Karpas-422 (cell line): ENCODE measurements at regions not wholly inside any gene's neighbourhood (a gene's known extent, or its start where the extent isn't known, plus 50 kb on each side); places are given as distances from the start of the nearest gene placed in this dataset.

Experiments
- DNase-seq: peaks from one replicate; pipeline ENCODE4 v3.0.0-alpha.2; 2015
- H2AFZ ChIP-seq: fragments of 200-600 bp; sonication (generic); 2 replicates; pipeline ENCODE4 v1.6.1; 2014; ENCODE audit warnings: antibody characterized with exemption, low read length, mixed read lengths
- H3K27ac ChIP-seq: fragments of 200-600 bp; sonication (generic); 2 replicates; pipeline ENCODE4 v1.5.1; 2014; ENCODE audit warnings: mild to moderate bottlenecking, low read length, moderate library complexity
- H3K27me3 ChIP-seq: fragments of 200-600 bp; sonication (generic); 2 replicates; pipeline ENCODE4 v1.6.1; 2014; ENCODE audit warnings: low read length, mixed read lengths
- H3K36me3 ChIP-seq: fragments of 200-600 bp; sonication (generic); 2 replicates; pipeline ENCODE4 v1.6.1; 2014; ENCODE audit warnings: low read length, mixed read lengths; ENCODE audit not compliant: insufficient read depth
- H3K4me1 ChIP-seq: fragments of 200-600 bp; sonication (generic); 2 replicates; pipeline ENCODE4 v1.6.1; 2014; ENCODE audit warnings: mild to moderate bottlenecking, low read length, mixed read lengths
- H3K4me2 ChIP-seq: fragments of 200-600 bp; sonication (generic); 2 replicates; pipeline ENCODE4 v1.6.1; 2014; ENCODE audit warnings: low read length, low read depth, mild to moderate bottlenecking; ENCODE audit not compliant: poor library complexity, severe bottlenecking
- H3K4me3 ChIP-seq: fragments of 200-600 bp; sonication (generic); 2 replicates; pipeline ENCODE4 v1.5.1; 2014; ENCODE audit warnings: mild to moderate bottlenecking, antibody characterized with exemption, low read length, mixed read lengths
- H3K79me2 ChIP-seq: fragments of 200-600 bp; sonication (generic); 2 replicates; pipeline ENCODE4 v1.6.1; 2014; ENCODE audit warnings: mild to moderate bottlenecking, low read length, mixed read lengths
- H3K9ac ChIP-seq: fragments of 200-600 bp; sonication (generic); 2 replicates; pipeline ENCODE4 v1.6.0; 2014; ENCODE audit warnings: low read length
- H3K9me2 ChIP-seq: fragments of 200-600 bp; sonication (generic), shearing (Covaris generic); replicated peaks from 2 replicates; pipeline ENCODE4 v1.6.0; 2014; ENCODE audit warnings: mild to moderate bottlenecking, low read length, moderate library complexity; ENCODE audit not compliant: insufficient read depth
- H3K9me3 ChIP-seq: fragments of 300-700, 200-600 bp; sonication (generic); 2 replicates; pipeline ENCODE4 v1.6.1; 2014; ENCODE audit warnings: low read length, mixed read lengths
- H4K20me1 ChIP-seq: fragments of 200-600 bp; sonication (generic); 2 replicates; pipeline ENCODE4 v1.6.1; 2014; ENCODE audit warnings: mild to moderate bottlenecking, antibody characterized with exemption, low read length, low read depth; ENCODE audit not compliant: insufficient read depth

- Histone ChIP-seq H2AFZ (no peak overlapping the region), H3K9ac (no peak overlapping the region), H3K9me2 (no peaks in the 10 kb centered on the region), H3K4me3 (no peak overlapping the region), H3K36me3 (no peaks in the 10 kb centered on the region), H3K79me2 (no peaks in the 10 kb centered on the region), H3K27me3 (no peaks in the 10 kb centered on the region), H3K27ac (no peak overlapping the region), H3K4me2 (no peak overlapping the region), H4K20me1 (no peaks in the 10 kb centered on the region), H3K4me1 (no peaks in the 10 kb centered on the region), H3K9me3 (peaks cover 32% of the 10 kb centered on the region)
- no peak for DNase-seq
Observed at GRCh38 chr3:164864454-164864853, 213.8 kb downstream of the SI start.

DNA sequence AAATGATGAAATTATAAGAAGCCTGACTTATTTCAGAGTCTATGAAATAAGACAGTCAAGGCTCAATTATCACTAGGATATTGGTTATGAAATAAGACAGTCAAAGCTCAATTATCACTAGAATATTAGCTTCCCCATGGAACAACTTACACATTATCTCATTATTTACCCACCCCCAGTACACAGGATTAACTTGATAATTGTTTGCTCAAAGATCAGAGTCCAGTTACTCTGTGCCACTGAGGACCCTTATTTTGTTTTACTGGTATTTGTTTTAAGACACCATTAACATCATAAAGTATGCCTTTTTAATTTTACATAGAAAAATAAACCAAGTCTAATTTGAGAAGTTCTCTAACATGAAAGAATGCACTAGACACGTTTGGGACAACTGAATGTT lies 225.4 kb downstream of the SI start:
- Histone ChIP-seq H3K9ac (no peak overlapping the region), H3K36me3 (no peaks in the 10 kb centered on the region), H3K79me2 (no peaks in the 10 kb centered on the region), H3K4me2 (no peak overlapping the region), H2AFZ (no peak overlapping the region), H3K4me3 (no peak overlapping the region), H4K20me1 (no peaks in the 10 kb centered on the region), H3K4me1 (no peaks in the 10 kb centered on the region), H3K9me3 (peaks cover 32% of the 10 kb centered on the region), H3K27me3 (no peaks in the 10 kb centered on the region), H3K27ac (no peak overlapping the region), H3K9me2 (no peaks in the 10 kb centered on the region)
- DNase-seq: no peak

DNA sequence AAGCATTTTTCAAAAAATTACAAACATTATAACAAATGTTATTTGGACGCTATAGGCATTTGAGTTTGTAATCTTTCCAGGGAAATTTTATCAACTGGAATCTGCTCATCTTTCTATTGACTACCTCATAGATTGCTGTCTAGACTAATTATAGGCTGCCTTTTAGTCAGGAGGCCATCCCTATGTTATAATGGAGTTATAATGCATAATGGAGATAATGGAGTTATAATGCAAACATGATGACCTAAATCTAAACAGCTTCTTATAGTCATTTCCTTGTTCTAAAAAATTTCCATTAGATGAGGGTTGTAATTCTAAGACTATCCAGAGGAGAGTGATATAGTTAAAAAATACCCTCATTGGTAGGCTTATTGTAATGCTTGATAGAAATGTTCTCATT lies 226.4 kb downstream of the SI start:
- H3K4me2 ChIP-seq: no peak overlapping the region
- no peak for DNase-seq
- no peak overlapping the region for H2AFZ ChIP-seq

DNA sequence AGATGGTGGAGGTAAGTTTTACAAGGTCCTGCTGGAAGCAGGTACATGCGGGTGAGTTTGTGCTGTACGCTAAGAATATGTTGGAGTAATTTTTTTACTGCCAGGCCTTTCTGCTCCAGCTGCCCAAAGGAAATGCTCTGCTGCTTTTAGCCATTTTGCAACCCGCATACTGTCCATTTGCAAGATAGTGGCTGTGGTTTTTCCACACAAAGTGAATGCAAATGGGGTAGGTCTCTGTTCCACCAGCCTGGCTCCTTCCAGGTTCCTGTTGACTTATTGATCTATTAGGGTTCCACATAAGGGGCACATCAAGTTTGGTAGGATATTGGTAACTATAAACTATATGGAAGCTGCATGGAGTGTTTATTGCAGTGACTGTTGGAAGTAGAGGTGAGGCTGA lies 227.1 kb downstream of the SI start:
- Histone ChIP-seq H4K20me1 (no peaks in the 10 kb centered on the region), H3K9me3 (peaks cover 28% of the 10 kb centered on the region), H3K27me3 (no peaks in the 10 kb centered on the region), H3K79me2 (no peaks in the 10 kb centered on the region), H3K4me2 (no peak overlapping the region), H3K4me3 (no peak overlapping the region), H3K9ac (no peak overlapping the region), H3K36me3 (no peaks in the 10 kb centered on the region), H3K9me2 (no peaks in the 10 kb centered on the region), H2AFZ (no peak overlapping the region), H3K4me1 (no peaks in the 10 kb centered on the region), H3K27ac (no peak overlapping the region)
- no peak for DNase-seq

More for the DNA sequence above, 226.4 kb downstream of the SI start:
- H3K4me1 ChIP-seq: no peaks in the 10 kb centered on the region
- no peaks in the 10 kb centered on the region for H4K20me1 ChIP-seq
- no peaks in the 10 kb centered on the region for H3K36me3 ChIP-seq
- H3K27ac ChIP-seq: no peak overlapping the region
- no peak overlapping the region for H3K9ac ChIP-seq
- H3K4me3 ChIP-seq: no peak overlapping the region
- no peaks in the 10 kb centered on the region for H3K9me2 ChIP-seq
- no peaks in the 10 kb centered on the region for H3K79me2 ChIP-seq
- H3K27me3 ChIP-seq: no peaks in the 10 kb centered on the region
- peaks cover 32% of the 10 kb centered on the region for H3K9me3 ChIP-seq

- H4K20me1 ChIP-seq: no peaks in the 10 kb centered on the region
- no peaks in the 10 kb centered on the region for H3K36me3 ChIP-seq
- H3K9me3 ChIP-seq: peaks cover 25% of the 10 kb centered on the region
- no peak overlapping the region for H3K4me2 ChIP-seq
- H3K4me1 ChIP-seq: no peaks in the 10 kb centered on the region
- H3K4me3 ChIP-seq: no peak overlapping the region
- no peak overlapping the region for H2AFZ ChIP-seq
- no peak overlapping the region for H3K27ac ChIP-seq
- no peak overlapping the region for H3K9ac ChIP-seq
- no peaks in the 10 kb centered on the region for H3K9me2 ChIP-seq
- no peaks in the 10 kb centered on the region for H3K27me3 ChIP-seq
- no peak for DNase-seq
- H3K79me2 ChIP-seq: no peaks in the 10 kb centered on the region
Observed at GRCh38 chr3:164848923-164849322, 229.4 kb downstream of the SI start.

GRCh38 chr3:164845739-164846138 lies 232.6 kb downstream of the SI start:
- Histone ChIP-seq H2AFZ (no peak overlapping the region), H3K79me2 (no peaks in the 10 kb centered on the region), H3K4me2 (no peak overlapping the region), H3K36me3 (no peaks in the 10 kb centered on the region), H3K4me3 (no peak overlapping the region), H4K20me1 (no peaks in the 10 kb centered on the region), H3K9me2 (no peaks in the 10 kb centered on the region), H3K9me3 (peaks cover 12% of the 10 kb centered on the region), H3K27me3 (no peaks in the 10 kb centered on the region), H3K9ac (no peak overlapping the region), H3K27ac (no peak overlapping the region), H3K4me1 (no peaks in the 10 kb centered on the region)
- no peak for DNase-seq

- Histone ChIP-seq H3K27me3 (no peaks in the 10 kb centered on the region), H4K20me1 (no peaks in the 10 kb centered on the region), H2AFZ (no peak overlapping the region), H3K4me2 (no peak overlapping the region), H3K79me2 (no peaks in the 10 kb centered on the region), H3K36me3 (no peaks in the 10 kb centered on the region), H3K9me3 (peaks cover 28% of the 10 kb centered on the region), H3K9me2 (no peaks in the 10 kb centered on the region), H3K4me1 (no peaks in the 10 kb centered on the region), H3K4me3 (no peak overlapping the region), H3K9ac (no peak overlapping the region), H3K27ac (no peak overlapping the region)
- DNase-seq: no peak
Observed at GRCh38 chr3:164832216-164832615, 246.1 kb downstream of the SI start.

DNA sequence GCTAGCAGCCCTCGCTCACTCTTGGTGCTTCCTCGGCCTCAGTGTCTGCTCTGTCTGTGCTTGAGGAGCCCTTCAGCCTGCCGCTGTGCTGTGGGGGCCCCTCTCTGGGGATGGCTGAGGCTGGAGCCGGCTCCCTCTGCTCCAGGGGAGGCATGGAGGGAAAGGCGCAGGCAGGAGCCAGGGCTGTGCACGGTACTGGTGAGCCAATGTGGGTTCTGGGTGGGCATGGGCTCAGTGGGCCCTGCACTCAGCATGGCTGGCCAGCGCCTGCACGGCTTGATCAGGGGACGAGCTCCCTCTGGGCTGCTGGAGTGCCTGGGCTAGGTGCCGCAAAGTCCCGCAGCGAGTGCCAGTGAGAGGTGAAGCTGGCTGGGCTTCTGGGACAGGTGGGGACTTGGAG lies 260.0 kb downstream of the SI start:
- no peak overlapping the region for H2AFZ ChIP-seq
- H3K4me1 ChIP-seq: no peaks in the 10 kb centered on the region
- no peaks in the 10 kb centered on the region for H3K79me2 ChIP-seq
- no peaks in the 10 kb centered on the region for H4K20me1 ChIP-seq
- H3K4me2 ChIP-seq: no peak overlapping the region
- no peak overlapping the region for H3K27ac ChIP-seq
- H3K4me3 ChIP-seq: no peak overlapping the region
- H3K36me3 ChIP-seq: no peaks in the 10 kb centered on the region
- H3K27me3 ChIP-seq: no peaks in the 10 kb centered on the region
- DNase-seq: no peak
- H3K9me3 ChIP-seq: peaks cover 15% of the 10 kb centered on the region
- no peaks in the 10 kb centered on the region for H3K9me2 ChIP-seq
- no peak overlapping the region for H3K9ac ChIP-seq

- Histone ChIP-seq H3K4me2 (no peak overlapping the region), H3K9me2 (no peaks in the 10 kb centered on the region), H3K27ac (no peak overlapping the region), H4K20me1 (no peaks in the 10 kb centered on the region), H3K4me1 (no peaks in the 10 kb centered on the region), H3K9me3 (peaks cover 20% of the 10 kb centered on the region), H3K79me2 (no peaks in the 10 kb centered on the region), H3K36me3 (no peaks in the 10 kb centered on the region), H3K9ac (no peak overlapping the region), H2AFZ (no peak overlapping the region), H3K27me3 (no peaks in the 10 kb centered on the region), H3K4me3 (no peak overlapping the region)
- no peak for DNase-seq
Observed at GRCh38 chr3:164814106-164814505, 264.2 kb downstream of the SI start.
